Caco-2 (cell line): ENCODE measurements at regions not wholly inside any gene's neighbourhood (a gene's known extent, or its start where the extent isn't known, plus 50 kb on each side); places are given as distances from the start of the nearest gene placed in this dataset.

Source experiments
- BruUV-seq: library from RNA; stranded (reverse); fragments of 400-500 nt; replicated peaks from 2 replicates; lab custom pipeline; 2021; lab: Mats Ljungman, UMichigan
- CTCF ChIA-PET: fragments of 300-600 bp; sonication (Branson Sonifier 250); formaldehyde crosslinking; loops from one replicate; lab custom pipeline; 2022; ENCODE audit warnings: antibody characterized with exemption; lab: Charles Lee
- POLR2A ChIA-PET: fragments of 300-600 bp; sonication (Branson Sonifier 250); formaldehyde crosslinking; loops from one replicate; lab custom pipeline; 2022; ENCODE audit warnings: antibody characterized with exemption; lab: Charles Lee
- DNase-seq, 2 experiments: peaks; one replicate each; pipeline versions ENCODE4 v3.0.0 to v3.0.0-alpha.2; 2020 to 2022
- H3K27me3 ChIP-seq: replicated peaks from 2 replicates; pipeline ENCODE4 v1.6.0; 2011; ENCODE audit warnings: low read length; ENCODE audit not compliant: control insufficient read depth, insufficient read depth
- H3K36me3 ChIP-seq: 2 replicates; pipeline ENCODE4 v1.5.1; 2011; ENCODE audit warnings: low read length; ENCODE audit not compliant: control insufficient read depth, insufficient read depth
- H3K4me1 ChIP-seq: fragments of 250-450 bp; sonication (Bioruptor Pico); 2 replicates; pipeline ENCODE4 v1.5.1; 2020; ENCODE audit warnings: mild to moderate bottlenecking
- H3K4me3 ChIP-seq: 2 replicates; pipeline ENCODE4 v1.5.1; 2011; ENCODE audit warnings: low read depth, mild to moderate bottlenecking, control low read depth, low read length
- H3K9me3 ChIP-seq: fragments of 250-450 bp; sonication (Bioruptor Pico); 2 replicates; pipeline ENCODE4 v1.5.1; 2020; ENCODE audit warnings: mild to moderate bottlenecking, moderate library complexity
- H3K27ac Mint-ChIP-seq: one replicate; pipeline ENCODE4 v1.8.0; 2022; ENCODE audit warnings: mixed read lengths; ENCODE audit not compliant: unreplicated experiment
- H3K27me3 Mint-ChIP-seq: one replicate; pipeline ENCODE4 v1.8.0; 2022; ENCODE audit warnings: mixed read lengths; ENCODE audit not compliant: insufficient read depth, unreplicated experiment
- H3K36me3 Mint-ChIP-seq: one replicate; pipeline ENCODE4 v1.8.0; 2022; ENCODE audit warnings: mild to moderate bottlenecking, mixed read lengths; ENCODE audit not compliant: insufficient read depth, unreplicated experiment
- H3K4me1 Mint-ChIP-seq: one replicate; pipeline ENCODE4 v1.8.0; 2022; ENCODE audit warnings: low read depth, mixed read lengths; ENCODE audit not compliant: unreplicated experiment
- H3K4me3 Mint-ChIP-seq: one replicate; pipeline ENCODE4 v1.8.0; 2022; ENCODE audit warnings: mild to moderate bottlenecking, moderate library complexity, mixed read lengths; ENCODE audit not compliant: unreplicated experiment
- H3K9me3 Mint-ChIP-seq: one replicate; pipeline ENCODE4 v1.8.0; 2022; ENCODE audit warnings: mixed read lengths; ENCODE audit not compliant: unreplicated experiment
- intact Hi-C: fragments of 100-400 bp; cut with micrococcal nuclease; formaldehyde crosslinking; loops from one replicate; pipeline ENCODE4 v1.10.0; 2022; ENCODE audit not compliant: unreplicated experiment
- TF ChIP-seq, protein P1 (sequence below), 2 experiments: fragments of 200-600 bp in 1 of 2; IDR thresholded peaks; 1 replicate in 1 of 2; 2 replicates in 1 of 2; pipeline versions ENCODE4 v1.5.1 to v1.8.0; 2011 to 2022; ENCODE audit warnings: antibody characterized with exemption in 1 of 2, control low read depth in 1 of 2, inconsistent platforms in 1 of 2, low read depth in 1 of 2, low read length in 1 of 2, mild to moderate bottlenecking in 1 of 2, moderate library complexity in 1 of 2; ENCODE audit not compliant: insufficient read depth in 1 of 2, severe bottlenecking in 1 of 2, unreplicated experiment in 1 of 2

DNA sequence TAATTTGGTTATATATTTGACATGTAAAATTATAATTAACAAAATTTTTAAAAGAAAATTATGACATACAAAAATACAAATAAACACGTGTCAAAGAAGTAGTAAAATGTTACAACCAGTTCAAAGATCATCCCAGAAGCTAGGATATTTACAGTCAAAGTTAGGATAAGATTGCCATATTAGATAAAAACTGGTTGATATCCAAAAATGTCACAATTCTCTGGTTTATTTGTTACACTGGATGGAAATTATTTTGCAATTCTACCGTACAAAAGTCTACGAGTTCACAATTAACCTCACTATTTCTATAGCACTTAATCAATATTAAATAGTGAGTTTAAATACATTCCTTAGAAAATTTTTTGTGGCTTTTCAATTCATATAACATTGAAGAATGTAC lies 673.8 kb downstream of the GBE1 start:
- H3K36me3 Mint-ChIP-seq, result no peaks in the 10 kb centered on the region
- DNase-seq, result no peak
- no peak overlapping the region for H3K27ac Mint-ChIP-seq
- TF ChIP-seq, protein P1, sequence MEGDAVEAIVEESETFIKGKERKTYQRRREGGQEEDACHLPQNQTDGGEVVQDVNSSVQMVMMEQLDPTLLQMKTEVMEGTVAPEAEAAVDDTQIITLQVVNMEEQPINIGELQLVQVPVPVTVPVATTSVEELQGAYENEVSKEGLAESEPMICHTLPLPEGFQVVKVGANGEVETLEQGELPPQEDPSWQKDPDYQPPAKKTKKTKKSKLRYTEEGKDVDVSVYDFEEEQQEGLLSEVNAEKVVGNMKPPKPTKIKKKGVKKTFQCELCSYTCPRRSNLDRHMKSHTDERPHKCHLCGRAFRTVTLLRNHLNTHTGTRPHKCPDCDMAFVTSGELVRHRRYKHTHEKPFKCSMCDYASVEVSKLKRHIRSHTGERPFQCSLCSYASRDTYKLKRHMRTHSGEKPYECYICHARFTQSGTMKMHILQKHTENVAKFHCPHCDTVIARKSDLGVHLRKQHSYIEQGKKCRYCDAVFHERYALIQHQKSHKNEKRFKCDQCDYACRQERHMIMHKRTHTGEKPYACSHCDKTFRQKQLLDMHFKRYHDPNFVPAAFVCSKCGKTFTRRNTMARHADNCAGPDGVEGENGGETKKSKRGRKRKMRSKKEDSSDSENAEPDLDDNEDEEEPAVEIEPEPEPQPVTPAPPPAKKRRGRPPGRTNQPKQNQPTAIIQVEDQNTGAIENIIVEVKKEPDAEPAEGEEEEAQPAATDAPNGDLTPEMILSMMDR (IDR thresholded peaks at IDR 0.05; ENCODE audit: insufficient read depth in 1 of 2, low read depth in 1 of 2, low read length in 1 of 2, severe bottlenecking in 1 of 2, unreplicated experiment in 1 of 2), result no peak
- H3K4me1 Mint-ChIP-seq, result no peaks in the 10 kb centered on the region
- CTCF ChIA-PET, result no interaction called here
- BruUV-seq, result no TSS peak
- no peaks in the 10 kb centered on the region for H3K27me3 Mint-ChIP-seq
- POLR2A ChIA-PET, result no interaction called here
- intact Hi-C loops, result no loop called here
- H3K4me3 ChIP-seq, result no peak overlapping the region
- H3K27me3 ChIP-seq, result no peaks in the 10 kb centered on the region
- no peaks in the 10 kb centered on the region for H3K9me3 ChIP-seq
- no peaks in the 10 kb centered on the region for H3K4me1 ChIP-seq
- H3K9me3 Mint-ChIP-seq, result no peaks in the 10 kb centered on the region
- no peaks in the 10 kb centered on the region for H3K36me3 ChIP-seq
- no peak overlapping the region for H3K4me3 Mint-ChIP-seq

DNA sequence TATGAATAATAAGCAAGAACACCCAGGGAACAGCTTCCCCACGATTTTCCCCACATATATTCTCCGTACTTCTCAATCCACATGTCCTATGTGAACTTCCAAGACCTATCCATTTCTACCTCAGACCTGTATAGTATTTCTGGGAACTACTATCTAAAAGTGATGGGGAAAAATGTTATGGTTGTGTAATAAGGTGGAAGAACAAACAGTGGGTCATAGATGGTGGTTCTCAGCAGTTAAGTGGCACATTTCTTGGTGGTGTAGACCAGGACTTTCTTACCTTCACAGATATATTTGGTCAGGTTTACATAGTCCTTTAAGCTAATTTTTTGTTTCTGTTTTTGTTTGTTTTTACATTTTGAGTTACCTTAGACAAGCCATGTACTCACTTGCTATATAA lies 675.1 kb downstream of the GBE1 start:
- Mint-ChIP-seq H3K27ac (no peak overlapping the region), H3K4me1 (no peaks in the 10 kb centered on the region), H3K27me3 (no peaks in the 10 kb centered on the region), H3K9me3 (no peaks in the 10 kb centered on the region), H3K36me3 (no peaks in the 10 kb centered on the region), H3K4me3 (no peak overlapping the region)
- intact Hi-C loops, result no loop called here
- no peak for DNase-seq
- Histone ChIP-seq H3K9me3 (no peaks in the 10 kb centered on the region), H3K4me1 (no peaks in the 10 kb centered on the region), H3K36me3 (no peaks in the 10 kb centered on the region), H3K4me3 (no peak overlapping the region), H3K27me3 (no peaks in the 10 kb centered on the region)
- TF ChIP-seq, protein P1 (IDR thresholded peaks at IDR 0.05; ENCODE audit: insufficient read depth in 1 of 2, low read depth in 1 of 2, low read length in 1 of 2, severe bottlenecking in 1 of 2, unreplicated experiment in 1 of 2), result no peak
- POLR2A ChIA-PET, result no interaction called here
- BruUV-seq, result no TSS peak
- CTCF ChIA-PET, result no interaction called here

DNA sequence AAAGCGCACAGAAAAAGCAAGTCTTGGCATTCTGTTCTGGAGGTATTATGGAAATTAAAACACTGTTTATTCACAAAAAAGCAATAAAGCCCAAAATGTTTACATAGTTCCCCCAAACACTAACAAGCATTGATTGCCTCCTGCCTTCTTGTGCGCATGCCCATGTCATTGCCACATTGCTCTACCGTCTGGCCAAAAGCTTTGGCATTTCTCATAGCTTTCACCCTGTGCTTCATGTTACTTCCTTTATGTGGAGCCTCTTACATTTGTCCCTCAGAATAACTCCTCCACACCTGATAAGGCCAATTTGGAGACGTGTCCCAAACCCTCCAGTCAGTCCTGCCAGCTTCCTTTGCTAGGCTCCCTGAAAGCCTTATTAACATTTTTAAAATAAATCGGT lies 680.8 kb downstream of the GBE1 start:
- no TSS peak for BruUV-seq
- Mint-ChIP-seq H3K27me3 (no peaks in the 10 kb centered on the region), H3K9me3 (no peaks in the 10 kb centered on the region), H3K27ac (no peak overlapping the region), H3K4me3 (no peak overlapping the region), H3K36me3 (no peaks in the 10 kb centered on the region), H3K4me1 (no peaks in the 10 kb centered on the region)
- ChIA-PET POLR2A (no interaction called here), CTCF (no interaction called here)
- Histone ChIP-seq H3K27me3 (no peaks in the 10 kb centered on the region), H3K36me3 (no peaks in the 10 kb centered on the region), H3K4me3 (no peak overlapping the region), H3K4me1 (no peaks in the 10 kb centered on the region), H3K9me3 (no peaks in the 10 kb centered on the region; the same call in 1 of the 2 replicates)
- intact Hi-C loops, result no loop called here
- no peak for DNase-seq
- TF ChIP-seq, protein P1 (IDR thresholded peaks at IDR 0.05; ENCODE audit: insufficient read depth in 1 of 2, low read depth in 1 of 2, low read length in 1 of 2, severe bottlenecking in 1 of 2, unreplicated experiment in 1 of 2), result no peak
